Fibroblast of mammary gland (primary cell): ENCODE measurements at regions not wholly inside any gene's neighbourhood (a gene's known extent, or its start where the extent isn't known, plus 50 kb on each side); places are given as distances from the start of the nearest gene placed in this dataset.

Experiments
- DNase-seq: peaks from one replicate; pipeline ENCODE4 v3.0.0-alpha.2; 2010; ENCODE audit warnings: low read depth
- H3K4me3 ChIP-seq: 2 replicates; pipeline ENCODE4 v1.5.1; 2011; ENCODE audit warnings: low read depth, mild to moderate bottlenecking, low read length, moderate library complexity; ENCODE audit not compliant: control insufficient read depth
- CTCF ChIP-seq: conservative IDR thresholded peaks from 2 replicates; pipeline ENCODE4 v1.5.1; 2011; ENCODE audit warnings: low read depth, low read length, inconsistent platforms; ENCODE audit not compliant: control insufficient read depth, insufficient read depth

- DNase-seq: peak; percentile 64
- H3K4me3 ChIP-seq: no peak overlapping the region
- peak; percentile 88 for TF ChIP-seq CTCF
Observed at GRCh38 chr1:209248649-209249279, 334.8 kb upstream of the CAMK1G start.

- TF ChIP-seq CTCF: no peak
- DNase-seq: no peak
- no peak overlapping the region for H3K4me3 ChIP-seq
Observed at GRCh38 chr1:209249280-209249670, 334.2 kb upstream of the CAMK1G start.

GRCh38 chr1:209249785-209250440 lies 333.6 kb upstream of the CAMK1G start:
- TF ChIP-seq CTCF: no peak
- DNase-seq: no peak
- no peak overlapping the region for H3K4me3 ChIP-seq

GRCh38 chr1:209250861-209251636 lies 332.5 kb upstream of the CAMK1G start:
- DNase-seq: no peak
- H3K4me3 ChIP-seq: no peak overlapping the region
- no peak for TF ChIP-seq CTCF

DNA sequence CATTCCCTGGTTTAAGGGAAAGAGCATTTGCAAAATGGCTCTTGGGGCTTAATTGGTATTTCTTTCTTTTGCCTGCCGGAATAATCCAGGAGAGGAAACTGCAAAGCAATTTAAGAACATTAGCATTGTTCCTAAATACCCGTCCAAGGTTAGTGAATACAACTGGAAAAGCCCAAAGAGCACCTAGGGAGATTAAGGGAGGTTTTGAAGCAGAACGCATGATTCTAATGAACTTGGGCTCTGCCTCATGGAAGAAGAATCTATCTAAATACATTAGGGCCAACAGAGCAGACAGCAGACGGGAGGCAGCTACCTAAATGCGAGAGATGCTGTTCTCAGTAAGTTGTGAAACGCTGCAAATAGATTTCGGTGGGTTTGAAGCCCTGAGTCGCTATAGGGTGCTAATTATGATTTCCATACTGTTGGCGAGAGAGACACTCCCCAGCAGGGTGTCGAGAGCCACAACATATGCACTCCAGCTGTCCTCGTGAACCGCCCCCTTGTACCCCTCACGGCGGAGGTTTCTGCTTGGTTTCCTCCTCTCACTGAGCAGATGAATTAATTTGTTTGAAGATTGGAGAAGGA lies 326.7 kb upstream of the CAMK1G start:
- DNase-seq: no peak
- no peak overlapping the region for H3K4me3 ChIP-seq
- no peak for TF ChIP-seq CTCF

- H3K4me3 ChIP-seq: no peak overlapping the region
- no peak for DNase-seq
- no peak for TF ChIP-seq CTCF
Observed at GRCh38 chr1:209257454-209257853, 326.1 kb upstream of the CAMK1G start.
